MCF 10A (cell line): ENCODE measurements at regions not wholly inside any gene's neighbourhood (a gene's known extent, or its start where the extent isn't known, plus 50 kb on each side); places are given as distances from the start of the nearest gene placed in this dataset.

Experiments used
- BruUV-seq: library from RNA; stranded (reverse); fragments of 400-500 nt; replicated peaks from 2 replicates; lab custom pipeline; 2021; lab: Mats Ljungman, UMichigan
- CTCF ChIA-PET: fragments of 300-600 bp; sonication (Branson Sonifier 250); formaldehyde crosslinking; extraction: SDS; loops from one replicate; lab custom pipeline; 2021; ENCODE audit warnings: antibody characterized with exemption, inconsistent platforms; lab: Yijun Ruan, JAX
- POLR2A ChIA-PET: fragments of 300-600, 350-650 bp; sonication (Branson Sonifier 250); formaldehyde crosslinking; extraction: SDS; loops from one replicate; lab custom pipeline; 2020; ENCODE audit warnings: antibody characterized with exemption, inconsistent platforms; lab: Yijun Ruan, JAX
- DNase-seq: peaks from one replicate; pipeline ENCODE4 v3.0.0-alpha.2; 2018; ENCODE audit not compliant: unreplicated experiment
- H3K27ac Mint-ChIP-seq: one replicate; pipeline ENCODE4 v1.8.0; 2022; ENCODE audit warnings: mild to moderate bottlenecking, low read depth, mixed read lengths; ENCODE audit not compliant: unreplicated experiment
- H3K27me3 Mint-ChIP-seq: one replicate; pipeline ENCODE4 v1.8.0; 2022; ENCODE audit warnings: mixed read lengths; ENCODE audit not compliant: insufficient read depth, unreplicated experiment
- H3K36me3 Mint-ChIP-seq: one replicate; pipeline ENCODE4 v1.8.0; 2022; ENCODE audit warnings: mild to moderate bottlenecking, moderate library complexity, mixed read lengths; ENCODE audit not compliant: insufficient read depth, unreplicated experiment
- H3K4me1 Mint-ChIP-seq: one replicate; pipeline ENCODE4 v1.8.0; 2022; ENCODE audit warnings: mixed read lengths; ENCODE audit not compliant: insufficient read depth, unreplicated experiment
- H3K4me3 Mint-ChIP-seq: one replicate; pipeline ENCODE4 v1.8.0; 2022; ENCODE audit warnings: mild to moderate bottlenecking, moderate library complexity, mixed read lengths; ENCODE audit not compliant: unreplicated experiment
- H3K9me3 Mint-ChIP-seq: one replicate; pipeline ENCODE4 v1.8.0; 2022; ENCODE audit warnings: mixed read lengths; ENCODE audit not compliant: unreplicated experiment
- CTCF ChIP-seq: fragments of 200-600 bp; IDR thresholded peaks from one replicate; pipeline ENCODE4 v1.8.0; 2022; ENCODE audit warnings: antibody characterized with exemption, mild to moderate bottlenecking; ENCODE audit not compliant: unreplicated experiment
- intact Hi-C: fragments of 100-400 bp; cut with micrococcal nuclease; formaldehyde crosslinking; loops from 2 replicates; pipeline ENCODE4 v1.14.1; 2022

- TSS peak; percentile 55 for BruUV-seq
- Mint-ChIP-seq H3K36me3 (no peaks in the 10 kb centered on the region), H3K4me3 (peak overlapping the region; percentile 26), H3K27ac (peak overlapping the region; percentile 46), H3K9me3 (no peaks in the 10 kb centered on the region), H3K4me1 (peaks cover 54% of the 10 kb centered on the region), H3K27me3 (no peaks in the 10 kb centered on the region)
- TF ChIP-seq CTCF = no peak
- POLR2A ChIA-PET = interaction anchor here (0.8 to 1.4 kb wide), 9 partner anchors 11 to 785 kb away, joined by 3 to 5 read pairs (median 4); no protein-coding TSS in a partner anchor
- peak; percentile 76 for DNase-seq
- intact Hi-C loops = loop anchor here (5.0 kb wide), 1 partner anchor 68 kb away; no protein-coding TSS in a partner anchor
- CTCF ChIA-PET = interaction anchor here (0.6 kb wide), 1 partner anchor 83 kb away, joined by 3 read pairs; no protein-coding TSS in a partner anchor
Measured at GRCh38 chr20:11454966-11455799, 462.5 kb upstream of the BTBD3 start.

GRCh38 chr20:11457488-11457887, 460.2 kb upstream of the BTBD3 start:
- H3K36me3 Mint-ChIP-seq = no peaks in the 10 kb centered on the region
- intact Hi-C loops = loop anchor here (5.0 kb wide), 1 partner anchor 70 kb away; no protein-coding TSS in a partner anchor
- CTCF ChIA-PET = no interaction called here
- TF ChIP-seq CTCF = no peak
- H3K27ac Mint-ChIP-seq = peak overlapping the region; percentile 34
- BruUV-seq = no TSS peak
- H3K4me3 Mint-ChIP-seq = no peak overlapping the region
- no peaks in the 10 kb centered on the region for H3K9me3 Mint-ChIP-seq
- POLR2A ChIA-PET = interaction anchor here (1.1 to 1.4 kb wide), 2 partner anchors 107 to 128 kb away, joined by 3 read pairs; no protein-coding TSS in a partner anchor
- H3K4me1 Mint-ChIP-seq = peaks cover 52% of the 10 kb centered on the region
- peak; percentile 47 for DNase-seq
- no peaks in the 10 kb centered on the region for H3K27me3 Mint-ChIP-seq

GRCh38 chr20:11459090-11459890, 458.4 kb upstream of the BTBD3 start:
- no TSS peak for BruUV-seq
- ChIA-PET CTCF (interaction anchor here (0.7 to 1.6 kb wide), 6 partner anchors 11 to 319 kb away, joined by 3 to 8 read pairs (median 3); no protein-coding TSS in a partner anchor), POLR2A (interaction anchor here (0.7 to 1.6 kb wide), 2 partner anchors 10 to 27 kb away, joined by 3 to 5 read pairs; no protein-coding TSS in a partner anchor)
- no peak overlapping the region for H3K4me3 Mint-ChIP-seq
- H3K4me1 Mint-ChIP-seq = peaks cover 34% of the 10 kb centered on the region
- no peak overlapping the region for H3K27ac Mint-ChIP-seq
- no peak for TF ChIP-seq CTCF
- H3K9me3 Mint-ChIP-seq = no peaks in the 10 kb centered on the region
- H3K27me3 Mint-ChIP-seq = no peaks in the 10 kb centered on the region
- intact Hi-C loops = loop anchor here (5.0 kb wide), 1 partner anchor 72 kb away; no protein-coding TSS in a partner anchor
- no peaks in the 10 kb centered on the region for H3K36me3 Mint-ChIP-seq
- no peak for DNase-seq

GRCh38 chr20:11467436-11467835, 450.3 kb upstream of the BTBD3 start:
- no peaks in the 10 kb centered on the region for H3K9me3 Mint-ChIP-seq
- no peaks in the 10 kb centered on the region for H3K36me3 Mint-ChIP-seq
- no peak for DNase-seq
- no peak for TF ChIP-seq CTCF
- no peak overlapping the region for H3K27ac Mint-ChIP-seq
- H3K4me1 Mint-ChIP-seq = peaks cover 6% of the 10 kb centered on the region
- H3K27me3 Mint-ChIP-seq = no peaks in the 10 kb centered on the region
- intact Hi-C loops = no loop called here
- CTCF ChIA-PET = no interaction called here
- BruUV-seq = no TSS peak
- no peak overlapping the region for H3K4me3 Mint-ChIP-seq
- POLR2A ChIA-PET = no interaction called here
